Tibial nerve (tissue), 4 donors: ENCODE measurements at regions not wholly inside any gene's neighbourhood (a gene's known extent, or its start where the extent isn't known, plus 50 kb on each side); places are given as distances from the start of the nearest gene placed in this dataset.

Experiments
- DNase-seq, 2 donors: peaks; one replicate each; pipeline ENCODE4 v3.0.0-alpha.2; 2019; ENCODE audit warnings: low spot score in 2 of 2
- H3K27ac ChIP-seq, 4 donors: fragments of 200-600 bp; sonication (generic) in 3 of 4; one replicate each; pipeline ENCODE4 v1.5.1; 2017 to 2019; ENCODE audit warnings: mild to moderate bottlenecking in 1 of 4
- H3K27me3 ChIP-seq, 2 donors: fragments of 200-600 bp; sonication (generic) in 1 of 2; one replicate each; pipeline versions ENCODE4 v1.5.1 to v1.6.0; 2017 to 2019
- H3K36me3 ChIP-seq, 3 donors: fragments of 200-600 bp; sonication (generic); one replicate each; pipeline ENCODE4 v1.5.1; 2018 to 2019
- H3K4me1 ChIP-seq, 4 donors: fragments of 200-600 bp; sonication (generic) in 3 of 4; one replicate each; pipeline ENCODE4 v1.5.1; 2017 to 2019
- H3K4me3 ChIP-seq, 4 donors: fragments of 200-600 bp; sonication (generic) in 3 of 4; one replicate each; pipeline ENCODE4 v1.5.1; 2017 to 2019; ENCODE audit warnings: mild to moderate bottlenecking in 1 of 4, moderate library complexity in 1 of 4
- H3K9me3 ChIP-seq, 4 donors: fragments of 200-600 bp; sonication (generic) in 3 of 4; one replicate each; pipeline ENCODE4 v1.5.1; 2017 to 2019
- EP300 ChIP-seq, 2 donors: sonication (generic); formaldehyde crosslinking; IDR thresholded peaks; one replicate each; pipeline ENCODE4 v1.6.1; 2017; ENCODE audit warnings: antibody characterized with exemption in 2 of 2, mild to moderate bottlenecking in 1 of 2
- POLR2A ChIP-seq, 2 donors: fragments of 450-650 bp; IDR thresholded peaks; one replicate each; pipeline ENCODE4 v1.6.1; 2017; ENCODE audit warnings: antibody characterized with exemption in 2 of 2, mild to moderate bottlenecking in 2 of 2, moderate library complexity in 2 of 2
- WGBS, 2 donors: methylation state at CpG; one replicate each; pipeline ENCODE4 v1.1.5; 2018; 5-methylcytosine and 5-hydroxymethylcytosine counted together
- TF ChIP-seq, protein P1 (sequence below), 5 experiments: fragments of 200-600 bp in 3 of 5; fragments of 450-650 bp in 2 of 5; sonication (generic) in 3 of 5; IDR thresholded peaks; one replicate each; pipeline ENCODE4 v1.5.1; 2016 to 2019; ENCODE audit warnings: antibody characterized with exemption in 5 of 5, mild to moderate bottlenecking in 3 of 5, moderate library complexity in 2 of 5

DNA sequence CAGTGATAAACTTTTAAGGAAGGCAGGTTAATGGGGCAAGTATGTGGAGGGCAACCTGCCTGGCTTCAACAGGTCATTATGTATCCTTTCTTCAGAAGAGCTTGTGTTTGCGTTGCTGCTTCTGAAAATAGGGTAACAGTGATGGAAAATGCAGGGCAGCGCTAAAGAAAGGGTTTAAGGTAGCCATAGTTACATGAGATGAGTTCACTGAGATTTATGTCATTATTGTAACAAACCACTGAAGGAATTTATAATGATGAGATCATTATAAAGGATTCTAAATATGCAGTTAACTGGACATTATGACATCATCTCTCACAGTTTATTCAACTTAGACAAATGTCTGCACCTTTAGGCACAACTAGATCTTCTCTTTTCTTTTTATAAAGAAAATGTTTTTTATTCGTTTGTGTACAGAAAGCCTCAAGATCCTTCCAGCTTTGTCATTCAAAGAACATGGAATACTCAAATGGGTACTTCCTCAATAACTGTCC is 291.6 kb upstream of the SMARCA2 start:
- Histone ChIP-seq H3K4me1 (no peaks in the 10 kb centered on the region), H3K27me3 (no peaks in the 10 kb centered on the region), H3K36me3 (no peaks in the 10 kb centered on the region), H3K27ac (no peak overlapping the region), H3K4me3 (no peak overlapping the region), H3K9me3 (peaks cover 0 to 1% (median 0%) of the 10 kb centered on the region in 4 donors)
- WGBS, 2 donors: 75 to 81% methylated on average over 3 of the region's 3 CpGs
- DNase-seq: no peak
- TF ChIP-seq EP300 (IDR thresholded peaks at IDR 0.05) (no peak), POLR2A (IDR thresholded peaks at IDR 0.05) (no peak)
- TF ChIP-seq, protein P1, sequence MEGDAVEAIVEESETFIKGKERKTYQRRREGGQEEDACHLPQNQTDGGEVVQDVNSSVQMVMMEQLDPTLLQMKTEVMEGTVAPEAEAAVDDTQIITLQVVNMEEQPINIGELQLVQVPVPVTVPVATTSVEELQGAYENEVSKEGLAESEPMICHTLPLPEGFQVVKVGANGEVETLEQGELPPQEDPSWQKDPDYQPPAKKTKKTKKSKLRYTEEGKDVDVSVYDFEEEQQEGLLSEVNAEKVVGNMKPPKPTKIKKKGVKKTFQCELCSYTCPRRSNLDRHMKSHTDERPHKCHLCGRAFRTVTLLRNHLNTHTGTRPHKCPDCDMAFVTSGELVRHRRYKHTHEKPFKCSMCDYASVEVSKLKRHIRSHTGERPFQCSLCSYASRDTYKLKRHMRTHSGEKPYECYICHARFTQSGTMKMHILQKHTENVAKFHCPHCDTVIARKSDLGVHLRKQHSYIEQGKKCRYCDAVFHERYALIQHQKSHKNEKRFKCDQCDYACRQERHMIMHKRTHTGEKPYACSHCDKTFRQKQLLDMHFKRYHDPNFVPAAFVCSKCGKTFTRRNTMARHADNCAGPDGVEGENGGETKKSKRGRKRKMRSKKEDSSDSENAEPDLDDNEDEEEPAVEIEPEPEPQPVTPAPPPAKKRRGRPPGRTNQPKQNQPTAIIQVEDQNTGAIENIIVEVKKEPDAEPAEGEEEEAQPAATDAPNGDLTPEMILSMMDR (IDR thresholded peaks at IDR 0.05): no peak

DNA sequence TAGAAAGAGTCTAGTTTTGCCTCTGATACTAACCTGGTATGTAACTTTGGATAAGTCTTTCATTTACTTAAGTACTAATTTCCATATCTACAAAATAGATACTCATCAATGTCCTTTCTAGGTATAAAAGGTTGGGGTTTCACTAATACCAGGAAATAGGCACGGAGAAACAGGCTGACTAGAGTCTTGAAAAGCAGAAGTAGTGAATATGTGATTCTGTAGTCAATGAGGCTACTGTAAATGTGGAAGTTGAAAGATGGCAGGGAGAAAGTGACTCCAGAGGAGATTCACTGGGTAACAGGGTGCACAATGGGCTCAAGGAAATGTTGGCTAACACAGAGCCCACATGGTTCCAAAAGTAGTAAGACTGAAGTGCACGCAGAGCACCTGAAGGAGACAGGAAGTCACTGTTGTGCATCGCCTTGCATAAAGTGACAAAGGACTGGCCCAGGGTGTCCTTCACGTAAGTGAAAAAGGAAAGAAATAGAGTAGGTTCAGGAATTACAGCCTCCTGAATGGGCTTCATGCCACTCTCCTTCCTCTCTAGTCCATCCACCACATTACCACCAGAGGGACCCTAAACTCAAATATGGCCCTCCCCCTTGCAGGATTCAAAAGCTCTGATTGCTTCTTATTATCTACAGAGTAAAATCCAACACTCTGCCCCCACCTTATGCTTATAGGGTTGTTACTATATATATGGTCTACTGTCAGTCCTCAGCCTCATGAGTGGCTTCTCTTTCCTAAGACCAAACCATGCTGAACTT is 288.0 kb upstream of the SMARCA2 start:
- WGBS, 2 donors: 74 to 75% methylated on average over 4 of the region's 4 CpGs

DNA sequence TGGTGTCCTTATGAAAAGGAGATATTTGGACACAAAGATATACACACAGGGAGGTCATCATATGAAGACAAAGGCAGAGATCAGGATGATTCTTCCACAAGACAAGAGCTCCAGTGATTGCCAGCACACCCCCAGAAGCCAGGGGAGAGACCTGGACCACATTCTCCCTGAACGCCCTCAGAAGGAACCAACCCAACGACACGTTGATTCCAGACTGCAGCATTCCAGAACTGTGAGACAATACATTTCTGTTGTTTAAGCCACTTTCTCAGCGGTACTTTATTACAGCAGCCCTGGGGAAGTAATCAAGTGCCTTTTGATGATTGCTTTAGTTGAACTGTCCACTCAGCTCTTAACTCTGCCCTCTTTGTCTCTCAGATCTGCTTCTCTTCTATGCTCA is 285.5 kb upstream of the SMARCA2 start:
- DNase-seq: no peak
- no peaks in the 10 kb centered on the region for H3K9me3 ChIP-seq
- no peaks in the 10 kb centered on the region for H3K4me1 ChIP-seq
- no peak overlapping the region for H3K4me3 ChIP-seq
- H3K27ac ChIP-seq: no peak overlapping the region
- TF ChIP-seq, protein P1 (IDR thresholded peaks at IDR 0.05): no peak
- TF ChIP-seq EP300 (IDR thresholded peaks at IDR 0.05): no peak
- no peak for TF ChIP-seq POLR2A (IDR thresholded peaks at IDR 0.05)
- 16 to 28% methylated on average over 4 of the region's 4 CpGs for WGBS, 2 donors
- H3K27me3 ChIP-seq: no peaks in the 10 kb centered on the region
- no peaks in the 10 kb centered on the region for H3K36me3 ChIP-seq

More for the DNA sequence above, 288.0 kb upstream of the SMARCA2 start:
- Histone ChIP-seq H3K36me3 (no peaks in the 10 kb centered on the region), H3K9me3 (no peaks in the 10 kb centered on the region), H3K27me3 (no peaks in the 10 kb centered on the region), H3K4me3 (no peak overlapping the region), H3K4me1 (no peaks in the 10 kb centered on the region), H3K27ac (no peak overlapping the region)
- no peak for DNase-seq
- TF ChIP-seq POLR2A (IDR thresholded peaks at IDR 0.05) (no peak), EP300 (IDR thresholded peaks at IDR 0.05) (no peak)
- TF ChIP-seq, protein P1 (IDR thresholded peaks at IDR 0.05): no peak

DNA sequence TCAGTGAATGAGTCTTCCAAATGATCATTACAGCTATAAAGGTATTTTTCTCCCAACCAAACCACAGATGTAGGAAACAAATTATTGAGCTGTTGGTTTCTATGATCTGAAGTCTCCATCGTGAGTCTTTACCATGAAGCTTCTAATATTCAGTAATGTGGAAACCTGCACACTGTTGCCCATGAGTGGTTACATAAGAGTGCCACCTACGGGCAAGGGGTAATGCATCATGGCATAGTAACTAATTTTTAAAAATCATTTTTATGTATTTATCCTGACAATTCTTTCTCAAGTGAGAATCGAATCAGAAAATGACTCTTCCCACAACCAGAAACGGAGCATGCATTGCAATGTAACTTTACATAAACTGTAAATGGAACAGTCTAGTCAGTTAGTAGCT is 282.5 kb upstream of the SMARCA2 start:
- H3K27me3 ChIP-seq: no peaks in the 10 kb centered on the region
- no peak overlapping the region for H3K27ac ChIP-seq
- H3K9me3 ChIP-seq: no peaks in the 10 kb centered on the region
- H3K4me1 ChIP-seq: no peaks in the 10 kb centered on the region
- TF ChIP-seq EP300 (IDR thresholded peaks at IDR 0.05) (no peak), POLR2A (IDR thresholded peaks at IDR 0.05) (no peak)
- TF ChIP-seq, protein P1 (IDR thresholded peaks at IDR 0.05): no peak
- no peak overlapping the region for H3K4me3 ChIP-seq
- WGBS, 2 donors: 66 to 86% methylated on average over 4 of the region's 4 CpGs
- no peak for DNase-seq
- H3K36me3 ChIP-seq: no peaks in the 10 kb centered on the region

DNA sequence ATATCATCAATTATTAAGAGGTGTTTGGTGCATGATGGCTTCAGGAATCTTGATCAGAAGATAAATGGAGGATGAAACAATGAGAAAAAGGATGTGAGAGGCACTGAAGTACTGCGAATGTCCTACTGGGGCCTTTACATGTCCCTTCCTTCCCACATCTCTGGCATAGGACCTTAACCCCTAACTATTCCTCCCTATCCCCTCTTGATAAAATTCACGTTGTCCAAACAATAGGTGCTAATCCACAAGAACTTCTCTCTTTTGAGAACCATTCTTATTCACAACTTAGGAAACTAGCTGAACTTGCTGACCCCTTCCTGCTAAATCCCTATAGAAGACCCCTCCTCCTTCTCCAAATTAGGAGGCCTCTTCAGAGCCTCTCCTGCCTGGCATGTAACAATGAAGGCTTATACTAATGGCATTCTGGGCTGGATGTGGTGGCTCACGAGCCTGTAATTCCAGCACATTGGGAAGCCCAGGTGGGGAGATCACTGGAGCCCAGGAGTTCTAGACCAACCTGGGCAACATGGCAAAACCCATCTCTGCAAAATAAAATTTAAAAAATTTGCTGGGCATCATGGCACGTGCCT is 276.5 kb upstream of the SMARCA2 start:
- no peaks in the 10 kb centered on the region for H3K27me3 ChIP-seq
- no peak for TF ChIP-seq EP300 (IDR thresholded peaks at IDR 0.05)
- TF ChIP-seq, protein P1 (IDR thresholded peaks at IDR 0.05): no peak
- no peaks in the 10 kb centered on the region for H3K4me1 ChIP-seq
- WGBS, 2 donors: 51 to 53% methylated on average over 4 of the region's 4 CpGs
- DNase-seq: no peak
- H3K27ac ChIP-seq: no peak overlapping the region
- no peaks in the 10 kb centered on the region for H3K9me3 ChIP-seq
- no peaks in the 10 kb centered on the region for H3K36me3 ChIP-seq
- H3K4me3 ChIP-seq: no peak overlapping the region
